ENCODE measurements at regions not wholly inside any gene's neighbourhood (a gene's known extent, or its start where the extent isn't known, plus 50 kb on each side); places are given as distances from the start of the nearest gene placed in this dataset.

DNA sequence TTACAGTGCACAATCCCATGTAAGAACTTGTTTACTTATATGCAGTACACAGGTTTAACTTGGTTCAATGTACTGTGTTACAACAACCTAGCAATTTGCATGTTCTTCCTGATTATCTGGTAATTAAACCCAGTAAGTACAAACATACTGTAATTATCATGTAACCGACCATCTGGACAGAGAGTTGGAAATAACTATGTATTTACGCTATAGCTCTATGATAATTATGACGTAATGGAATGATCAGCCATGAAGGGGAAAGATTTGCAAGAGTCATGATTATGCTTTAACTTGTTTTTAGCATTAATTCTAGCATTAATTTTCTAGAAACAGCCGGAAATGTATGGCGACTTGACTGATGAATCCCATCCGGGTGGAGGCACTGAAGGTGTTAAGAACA, 74.8 kb upstream of the SALL1 start:
- no peak overlapping the region for H3K4ac ChIP-seq (ENCODE audit: low read depth, low read length)
- H4K91ac ChIP-seq (ENCODE audit: insufficient read depth, low read depth, low read length) = no peak overlapping the region
- POLR2A ChIA-PET (ENCODE audit: unreplicated experiment) = no interaction called here
- no peak overlapping the region for H2AK5ac ChIP-seq (ENCODE audit: low read depth, low read length)
- no CpG with 5 or more reads among the region's 6 CpGs for WGBS, 2 experiments (ENCODE audit: extremely low coverage in 2 of 2, insufficient read length in 1 of 2)
- H3K56ac ChIP-seq (ENCODE audit: extremely low read depth, insufficient read depth, low read length) = no peak overlapping the region
- DNase-seq = no peak
- intact Hi-C loops (cut with micrococcal nuclease) = no loop called here
- in situ Hi-C loops (cut with MboI; ENCODE audit: low sequenced_read_pairs) = no loop called here
- no peak overlapping the region for H3K18ac ChIP-seq (ENCODE audit: low read depth, low read length)
- no peak overlapping the region for H2BK20ac ChIP-seq (ENCODE audit: low read depth, low read length)
- no peak overlapping the region for H3K23ac ChIP-seq (ENCODE audit: low read depth, low read length)
- dilution Hi-C loops (cut with HindIII; ENCODE audit: low sequenced_read_pairs, unreplicated experiment) = no loop called here
- CTCF ChIA-PET = no interaction called here
- H2BK5ac ChIP-seq (ENCODE audit: low read depth, low read length, poor library complexity, severe bottlenecking) = no peak overlapping the region
- H3K27me3 ChIP-seq (ENCODE audit: control insufficient read depth, insufficient read depth, low read length) = no peaks in the 10 kb centered on the region; the same call in 1 of the 2 replicates
- H4K20me1 ChIP-seq (ENCODE audit: insufficient read depth, low read length) = no peaks in the 10 kb centered on the region
- no peaks in the 10 kb centered on the region for H3K9me3 ChIP-seq (ENCODE audit: control insufficient read depth, insufficient read depth, low read length)
- no peak for ATAC-seq (ENCODE audit: low read depth)
- H3K79me1 ChIP-seq (ENCODE audit: low read depth in 1 of 2, low read length in 2 of 2) = no peaks in the 10 kb centered on the region
- H2AK9ac ChIP-seq (replicated peaks; ENCODE audit: low read depth, low read length, poor library complexity) = no peak overlapping the region
- no peak overlapping the region for H2AFZ ChIP-seq (replicated peaks; ENCODE audit: low read length, poor library complexity)
- H3K4me2 ChIP-seq (ENCODE audit: low read depth, low read length) = no peak overlapping the region
- no peak for TF ChIP-seq ELK1 (IDR thresholded peaks at IDR 0.05; ENCODE audit: borderline replicate concordance, low read depth, low read length)
- no peak for TF ChIP-seq RCOR1 (IDR thresholded peaks at IDR 0.05; ENCODE audit: insufficient replicate concordance, low read length)
- no peak for TF ChIP-seq USF2 (IDR thresholded peaks at IDR 0.05; ENCODE audit: low read depth, low read length)
- TF ChIP-seq MXI1 (IDR thresholded peaks at IDR 0.05; ENCODE audit: borderline replicate concordance, low read depth, low read length) = no peak
- TF ChIP-seq RFX5 (IDR thresholded peaks at IDR 0.05; ENCODE audit: low read depth, low read length) = no peak
- TF ChIP-seq FOS (IDR thresholded peaks at IDR 0.05; ENCODE audit: low read depth, low read length) = no peak
- no TSS peak for BruUV-seq (replicated peaks)
- H4K8ac ChIP-seq (ENCODE audit: low read depth in 2 of 2, low read length in 2 of 2) = no peak overlapping the region
- no peak overlapping the region for H4K5ac ChIP-seq (ENCODE audit: low read depth, low read length)
- H2BK120ac ChIP-seq (ENCODE audit: low read depth, low read length) = no peak overlapping the region
- no peak overlapping the region for H3K4me3 ChIP-seq (ENCODE audit: insufficient read depth, low read depth, low read length)
- no peaks in the 10 kb centered on the region for H3K9me1 ChIP-seq (ENCODE audit: insufficient read depth, low read length)
- H3K9ac ChIP-seq (ENCODE audit: low read depth, low read length) = no peak overlapping the region
- H2BK15ac ChIP-seq (ENCODE audit: low read depth, low read length) = no peak overlapping the region
- H3K27ac ChIP-seq (ENCODE audit: insufficient read depth, low read length) = no peak overlapping the region
- no peak overlapping the region for H3K14ac ChIP-seq (replicated peaks; ENCODE audit: low read depth, low read length)
- H3K4me1 ChIP-seq (ENCODE audit: control insufficient read depth, insufficient read depth, low read length) = no peaks in the 10 kb centered on the region
- H3K36me3 ChIP-seq (ENCODE audit: control insufficient read depth, insufficient read depth, low read length) = no peaks in the 10 kb centered on the region

Data from IMR-90 (cell line).